AG08396 (cell line): ENCODE measurements at regions not wholly inside any gene's neighbourhood (a gene's known extent, or its start where the extent isn't known, plus 50 kb on each side); places are given as distances from the start of the nearest gene placed in this dataset.

Experiments used
- DNase-seq: peaks from one replicate; pipeline ENCODE4 v3.0.0; 2012; ENCODE audit warnings: low spot score, mixed read lengths

GRCh38 chr20:19953606-19954005 is 63.6 kb upstream of the NAA20 start:
- DNase-seq: no peak

GRCh38 chr20:19956976-19957375 is 60.2 kb upstream of the NAA20 start:
- DNase-seq: no peak

- no peak for DNase-seq
Observed at GRCh38 chr20:19958219-19958618, 58.9 kb upstream of the NAA20 start.

GRCh38 chr20:19958928-19959327 is 58.2 kb upstream of the NAA20 start:
- no peak for DNase-seq

GRCh38 chr20:19960745-19961144 is 56.4 kb upstream of the NAA20 start:
- DNase-seq: no peak

- no peak for DNase-seq
Observed at GRCh38 chr20:19961293-19961692, 55.9 kb upstream of the NAA20 start.

- DNase-seq: no peak
Observed at GRCh38 chr20:19962958-19963357, 54.2 kb upstream of the NAA20 start.

GRCh38 chr20:19964289-19965265 is 52.6 kb upstream of the NAA20 start:
- peak; percentile 87 for DNase-seq

GRCh38 chr20:19966840-19967239 is 50.3 kb upstream of the NAA20 start:
- DNase-seq: no peak
